Mucosa of stomach (tissue), 1 donor: ENCODE measurements at regions not wholly inside any gene's neighbourhood (a gene's known extent, or its start where the extent isn't known, plus 50 kb on each side); places are given as distances from the start of the nearest gene placed in this dataset.

Experiments
- H3K27me3 ChIP-seq: one replicate; pipeline ENCODE4 v1.7.0; 2013; ENCODE audit warnings: mild to moderate bottlenecking, low read length; ENCODE audit not compliant: control insufficient read depth, insufficient read depth
- H3K36me3 ChIP-seq: one replicate; pipeline ENCODE4 v1.7.0; 2013; ENCODE audit warnings: low read length; ENCODE audit not compliant: control insufficient read depth, insufficient read depth
- H3K4me1 ChIP-seq: one replicate; pipeline ENCODE4 v1.7.0; 2013; ENCODE audit warnings: mild to moderate bottlenecking, low read length; ENCODE audit not compliant: control insufficient read depth, insufficient read depth
- H3K4me3 ChIP-seq: one replicate; pipeline ENCODE4 v1.7.0; 2013; ENCODE audit warnings: low read length
- H3K9ac ChIP-seq: one replicate; pipeline ENCODE4 v1.7.0; 2013; ENCODE audit warnings: mild to moderate bottlenecking, low read length, moderate library complexity
- H3K9me3 ChIP-seq: one replicate; pipeline ENCODE4 v1.7.0; 2013; ENCODE audit warnings: mild to moderate bottlenecking, low read length, moderate library complexity; ENCODE audit not compliant: control insufficient read depth
- donor health status: Pancreatic carcinoma.

GRCh38 chr2:129720761-129721160 lies 258.7 kb upstream of the RAB6C start:
- Histone ChIP-seq H3K36me3 (no peaks in the 10 kb centered on the region), H3K9me3 (no peaks in the 10 kb centered on the region), H3K9ac (no peak overlapping the region), H3K4me3 (no peak overlapping the region), H3K27me3 (peaks cover 3% of the 10 kb centered on the region), H3K4me1 (no peaks in the 10 kb centered on the region)

- Histone ChIP-seq H3K4me3 (no peak overlapping the region), H3K36me3 (no peaks in the 10 kb centered on the region), H3K9ac (no peak overlapping the region), H3K27me3 (peaks cover 3% of the 10 kb centered on the region), H3K9me3 (no peaks in the 10 kb centered on the region), H3K4me1 (no peaks in the 10 kb centered on the region)
These were observed 258.2 kb upstream of the RAB6C start for GRCh38 chr2:129721236-129721635.

- Histone ChIP-seq H3K9ac (no peak overlapping the region), H3K9me3 (no peaks in the 10 kb centered on the region), H3K4me3 (no peak overlapping the region), H3K4me1 (no peaks in the 10 kb centered on the region), H3K27me3 (peaks cover 3% of the 10 kb centered on the region), H3K36me3 (no peaks in the 10 kb centered on the region)
These were observed 257.6 kb upstream of the RAB6C start for GRCh38 chr2:129721846-129722245.

GRCh38 chr2:129722306-129723019 lies 257.0 kb upstream of the RAB6C start:
- H3K36me3 ChIP-seq: no peaks in the 10 kb centered on the region
- H3K9me3 ChIP-seq: no peaks in the 10 kb centered on the region
- H3K9ac ChIP-seq: no peak overlapping the region
- H3K27me3 ChIP-seq: peaks cover 3% of the 10 kb centered on the region
- H3K4me3 ChIP-seq: no peak overlapping the region
- no peaks in the 10 kb centered on the region for H3K4me1 ChIP-seq

GRCh38 chr2:129723277-129724020 lies 256.0 kb upstream of the RAB6C start:
- no peaks in the 10 kb centered on the region for H3K9me3 ChIP-seq
- no peak overlapping the region for H3K9ac ChIP-seq
- no peaks in the 10 kb centered on the region for H3K27me3 ChIP-seq
- no peaks in the 10 kb centered on the region for H3K36me3 ChIP-seq
- no peaks in the 10 kb centered on the region for H3K4me1 ChIP-seq
- H3K4me3 ChIP-seq: no peak overlapping the region

GRCh38 chr2:129724021-129724757 lies 255.3 kb upstream of the RAB6C start:
- Histone ChIP-seq H3K9me3 (no peaks in the 10 kb centered on the region), H3K4me1 (no peaks in the 10 kb centered on the region), H3K27me3 (no peaks in the 10 kb centered on the region), H3K36me3 (no peaks in the 10 kb centered on the region), H3K4me3 (no peak overlapping the region), H3K9ac (no peak overlapping the region)

GRCh38 chr2:129726216-129726615 lies 253.2 kb upstream of the RAB6C start:
- no peaks in the 10 kb centered on the region for H3K9me3 ChIP-seq
- no peak overlapping the region for H3K4me3 ChIP-seq
- no peak overlapping the region for H3K9ac ChIP-seq
- no peaks in the 10 kb centered on the region for H3K36me3 ChIP-seq
- H3K4me1 ChIP-seq: no peaks in the 10 kb centered on the region
- no peaks in the 10 kb centered on the region for H3K27me3 ChIP-seq

GRCh38 chr2:129727286-129727685 lies 252.2 kb upstream of the RAB6C start:
- H3K9ac ChIP-seq: no peak overlapping the region
- no peaks in the 10 kb centered on the region for H3K36me3 ChIP-seq
- no peak overlapping the region for H3K4me3 ChIP-seq
- H3K9me3 ChIP-seq: no peaks in the 10 kb centered on the region
- H3K4me1 ChIP-seq: no peaks in the 10 kb centered on the region
- H3K27me3 ChIP-seq: no peaks in the 10 kb centered on the region

GRCh38 chr2:129728035-129728972 lies 251.2 kb upstream of the RAB6C start:
- Histone ChIP-seq H3K9ac (no peak overlapping the region), H3K4me3 (no peak overlapping the region), H3K36me3 (no peaks in the 10 kb centered on the region), H3K9me3 (no peaks in the 10 kb centered on the region), H3K4me1 (no peaks in the 10 kb centered on the region), H3K27me3 (no peaks in the 10 kb centered on the region)

- H3K9me3 ChIP-seq: no peaks in the 10 kb centered on the region
- no peaks in the 10 kb centered on the region for H3K4me1 ChIP-seq
- H3K9ac ChIP-seq: no peak overlapping the region
- no peak overlapping the region for H3K4me3 ChIP-seq
- no peaks in the 10 kb centered on the region for H3K27me3 ChIP-seq
- H3K36me3 ChIP-seq: no peaks in the 10 kb centered on the region
These were observed 250.5 kb upstream of the RAB6C start for GRCh38 chr2:129729011-129729410.

- H3K9me3 ChIP-seq: no peaks in the 10 kb centered on the region
- no peaks in the 10 kb centered on the region for H3K36me3 ChIP-seq
- H3K9ac ChIP-seq: no peak overlapping the region
- H3K4me1 ChIP-seq: no peaks in the 10 kb centered on the region
- H3K27me3 ChIP-seq: no peaks in the 10 kb centered on the region
- no peak overlapping the region for H3K4me3 ChIP-seq
These were observed 249.8 kb upstream of the RAB6C start for GRCh38 chr2:129729646-129730045.
